Sigmoid colon (tissue), 6 donors: ENCODE measurements at regions not wholly inside any gene's neighbourhood (a gene's known extent, or its start where the extent isn't known, plus 50 kb on each side); places are given as distances from the start of the nearest gene placed in this dataset.
"Not testable (repeated sequence)": the region's sequence is repeated elsewhere in the genome, so short reads cannot be mapped to it uniquely, and the experiment has no call there.

Experiments
- DNase-seq: peaks from one replicate; pipeline ENCODE4 v3.0.0-alpha.2; 2019
- H3K27ac ChIP-seq, 4 donors: fragments of 200-600 bp; sonication (generic); one replicate each; pipeline ENCODE4 v1.5.1; 2016 to 2019; ENCODE audit warnings: mild to moderate bottlenecking in 1 of 4
- H3K27me3 ChIP-seq, 3 donors: fragments of 200-600 bp; sonication (generic); one replicate each; pipeline ENCODE4 v1.5.1; 2019; ENCODE audit warnings: mild to moderate bottlenecking in 1 of 3
- H3K36me3 ChIP-seq, 4 donors: fragments of 200-600 bp; sonication (generic); one replicate each; pipeline ENCODE4 v1.5.1; 2016 to 2019
- H3K4me1 ChIP-seq, 4 donors: fragments of 200-600 bp; sonication (generic); one replicate each; pipeline ENCODE4 v1.5.1; 2017 to 2019
- H3K4me3 ChIP-seq, 4 donors: fragments of 200-600 bp; sonication (generic); one replicate each; pipeline ENCODE4 v1.5.1; 2017 to 2019; ENCODE audit warnings: mild to moderate bottlenecking in 2 of 4, moderate library complexity in 1 of 4
- H3K9me3 ChIP-seq, 4 donors: fragments of 200-600 bp in 3 of 4; sonication (generic) in 3 of 4; one replicate each; pipeline versions ENCODE4 v1.5.1 to v1.6.1; 2013 to 2019
- CTCF ChIP-seq, 4 experiments: fragments of 450-650 bp in 3 of 4; fragments of 200-600 bp in 1 of 4; IDR thresholded peaks; one replicate each; pipeline ENCODE4 v1.5.1; 2016 to 2019; ENCODE audit warnings: antibody characterized with exemption in 4 of 4, mild to moderate bottlenecking in 3 of 4, moderate library complexity in 2 of 4
- EP300 ChIP-seq, 4 donors: sonication (generic); formaldehyde crosslinking; IDR thresholded peaks; one replicate each; pipeline ENCODE4 v1.6.1; 2017; ENCODE audit warnings: antibody characterized with exemption in 4 of 4
- POLR2A ChIP-seq, 2 donors: fragments of 450-650 bp; IDR thresholded peaks; one replicate each; pipeline ENCODE4 v1.6.1; 2016; ENCODE audit warnings: antibody characterized with exemption in 2 of 2, mild to moderate bottlenecking in 2 of 2, moderate library complexity in 2 of 2
- POLR2AphosphoS5 ChIP-seq, 4 donors: sonication (generic); formaldehyde crosslinking; IDR thresholded peaks; one replicate each; pipeline ENCODE4 v1.6.1; 2017; ENCODE audit warnings: antibody characterized with exemption in 4 of 4
- WGBS, 2 donors: extraction: QIAGEN DNeasy Blood & Tissue Kit; methylation state at CpG; one replicate each; pipeline ENCODE4 v1.1.7; 2013; 5-methylcytosine and 5-hydroxymethylcytosine counted together
- intact Hi-C: fragments of 100-400 bp; cut with DNase I; formaldehyde crosslinking; loops from one replicate; pipeline ENCODE4 v1.15.1; 2023
- donor health status: healthy with polysubstance abuse.
- donor health status: healthy.

GRCh38 chr6:51116723-51117122, 298.1 kb downstream of the TFAP2B start:
- no peak for DNase-seq
- intact Hi-C loops: no loop called here
- 59 to 65% methylated on average over 3 of the region's 3 CpGs for WGBS, 2 donors

GRCh38 chr6:51118792-51119191, 300.1 kb downstream of the TFAP2B start:
- intact Hi-C loops: no loop called here
- WGBS, 2 donors: 18 to 67% methylated on average over 3 of the region's 3 CpGs
- Histone ChIP-seq H3K36me3 (no peaks in the 10 kb centered on the region), H3K27ac (no peak overlapping the region), H3K4me3 (no peak overlapping the region), H3K27me3 (no peaks in the 10 kb centered on the region), H3K9me3 (no peaks in the 10 kb centered on the region), H3K4me1 (peaks cover 0 to 11% (median 3%) of the 10 kb centered on the region in 4 donors)
- TF ChIP-seq POLR2AphosphoS5 (IDR thresholded peaks at IDR 0.05) (no peak), EP300 (IDR thresholded peaks at IDR 0.05) (no peak), CTCF (IDR thresholded peaks at IDR 0.05) (no peak), POLR2A (IDR thresholded peaks at IDR 0.05) (no peak)
- DNase-seq: no peak

More at GRCh38 chr6:51116723-51117122, 298.1 kb downstream of the TFAP2B start:
- no peaks in the 10 kb centered on the region for H3K9me3 ChIP-seq
- TF ChIP-seq CTCF (IDR thresholded peaks at IDR 0.05) (no peak), EP300 (IDR thresholded peaks at IDR 0.05) (no peak), POLR2A (IDR thresholded peaks at IDR 0.05) (no peak), POLR2AphosphoS5 (IDR thresholded peaks at IDR 0.05) (no peak)
- H3K4me1 ChIP-seq: peaks cover 0 to 11% (median 3%) of the 10 kb centered on the region in 4 donors
- no peaks in the 10 kb centered on the region for H3K27me3 ChIP-seq
- no peaks in the 10 kb centered on the region for H3K36me3 ChIP-seq
- H3K4me3 ChIP-seq: no peak overlapping the region
- no peak overlapping the region for H3K27ac ChIP-seq

- no peak for DNase-seq
- peaks cover 0 to 11% (median 3%) of the 10 kb centered on the region in 4 donors for H3K4me1 ChIP-seq
- no peak overlapping the region for H3K4me3 ChIP-seq
- H3K9me3 ChIP-seq: no peaks in the 10 kb centered on the region
- intact Hi-C loops: no loop called here
- no peaks in the 10 kb centered on the region for H3K36me3 ChIP-seq
- TF ChIP-seq POLR2AphosphoS5 (IDR thresholded peaks at IDR 0.05) (no peak), POLR2A (IDR thresholded peaks at IDR 0.05) (no peak), EP300 (IDR thresholded peaks at IDR 0.05) (no peak), CTCF (IDR thresholded peaks at IDR 0.05) (no peak)
- H3K27ac ChIP-seq: no peak overlapping the region
- no peaks in the 10 kb centered on the region for H3K27me3 ChIP-seq
- 81 to 85% methylated on average over 3 of the region's 3 CpGs for WGBS, 2 donors
These were observed 301.3 kb downstream of the TFAP2B start for GRCh38 chr6:51120016-51120415.

GRCh38 chr6:51121380-51121976, 302.8 kb downstream of the TFAP2B start:
- peaks cover 0 to 11% (median 3%) of the 10 kb centered on the region in 4 donors for H3K4me1 ChIP-seq
- H3K27ac ChIP-seq, H3K9me3 ChIP-seq, DNase-seq, H3K36me3 ChIP-seq, intact Hi-C loops, H3K27me3 ChIP-seq, H3K4me3 ChIP-seq: not testable (repeated sequence)
- 83 to 89% methylated on average over 22 of the region's 22 CpGs for WGBS, 2 donors

GRCh38 chr6:51129043-51129442, 310.4 kb downstream of the TFAP2B start:
- no peak for DNase-seq
- H3K4me3 ChIP-seq: no peak overlapping the region
- H3K9me3 ChIP-seq: no peaks in the 10 kb centered on the region
- H3K27me3 ChIP-seq: no peaks in the 10 kb centered on the region
- no peaks in the 10 kb centered on the region for H3K36me3 ChIP-seq
- TF ChIP-seq EP300 (IDR thresholded peaks at IDR 0.05) (no peak), POLR2A (IDR thresholded peaks at IDR 0.05) (no peak), POLR2AphosphoS5 (IDR thresholded peaks at IDR 0.05) (no peak)
- H3K4me1 ChIP-seq: no peaks in the 10 kb centered on the region
- no peak overlapping the region for H3K27ac ChIP-seq
- intact Hi-C loops: no loop called here

GRCh38 chr6:51137777-51138176, 319.1 kb downstream of the TFAP2B start:
- Histone ChIP-seq H3K4me3 (no peak overlapping the region), H3K27me3 (no peaks in the 10 kb centered on the region), H3K9me3 (no peaks in the 10 kb centered on the region), H3K36me3 (no peaks in the 10 kb centered on the region), H3K4me1 (no peaks in the 10 kb centered on the region), H3K27ac (no peak overlapping the region)
- DNase-seq: no peak
- intact Hi-C loops: no loop called here
- no peak for TF ChIP-seq EP300 (IDR thresholded peaks at IDR 0.05)
- no peak for TF ChIP-seq CTCF (IDR thresholded peaks at IDR 0.05)
- TF ChIP-seq POLR2A (IDR thresholded peaks at IDR 0.05): no peak
- TF ChIP-seq POLR2AphosphoS5 (IDR thresholded peaks at IDR 0.05): no peak
